Tibial nerve (tissue), 3 donors: ENCODE measurements at regions not wholly inside any gene's neighbourhood (a gene's known extent, or its start where the extent isn't known, plus 50 kb on each side); places are given as distances from the start of the nearest gene placed in this dataset.

Source experiments
- POLR2A ChIP-seq, 2 donors: fragments of 450-650 bp; IDR thresholded peaks; one replicate each; pipeline ENCODE4 v1.6.1; 2017; ENCODE audit warnings: antibody characterized with exemption in 2 of 2, mild to moderate bottlenecking in 2 of 2, moderate library complexity in 2 of 2
- TF ChIP-seq, protein P1 (sequence below), 5 experiments: fragments of 200-600 bp in 3 of 5; fragments of 450-650 bp in 2 of 5; sonication (generic) in 3 of 5; IDR thresholded peaks; one replicate each; pipeline ENCODE4 v1.5.1; 2016 to 2019; ENCODE audit warnings: antibody characterized with exemption in 5 of 5, mild to moderate bottlenecking in 3 of 5, moderate library complexity in 2 of 5

DNA sequence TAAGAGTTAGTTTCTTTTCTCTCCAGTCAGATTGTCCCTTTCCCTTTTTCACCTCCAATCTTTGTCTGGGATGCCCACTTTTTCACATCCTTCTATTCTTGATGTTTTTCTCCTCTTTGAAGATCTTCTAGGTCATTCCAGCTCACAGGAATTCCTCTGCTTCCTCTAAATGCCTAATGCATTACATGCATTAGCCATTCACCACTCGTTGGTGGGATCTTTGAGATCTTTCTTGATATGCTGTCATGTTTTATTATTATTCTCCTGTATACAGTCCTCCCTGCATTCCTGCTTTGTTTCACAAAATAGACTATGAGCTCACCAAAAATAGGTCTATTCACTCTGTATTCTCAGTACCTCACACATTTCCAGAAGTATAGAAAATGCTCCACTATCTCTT lies 129.0 kb downstream of the LYPLAL1 start:
- TF ChIP-seq, protein P1, sequence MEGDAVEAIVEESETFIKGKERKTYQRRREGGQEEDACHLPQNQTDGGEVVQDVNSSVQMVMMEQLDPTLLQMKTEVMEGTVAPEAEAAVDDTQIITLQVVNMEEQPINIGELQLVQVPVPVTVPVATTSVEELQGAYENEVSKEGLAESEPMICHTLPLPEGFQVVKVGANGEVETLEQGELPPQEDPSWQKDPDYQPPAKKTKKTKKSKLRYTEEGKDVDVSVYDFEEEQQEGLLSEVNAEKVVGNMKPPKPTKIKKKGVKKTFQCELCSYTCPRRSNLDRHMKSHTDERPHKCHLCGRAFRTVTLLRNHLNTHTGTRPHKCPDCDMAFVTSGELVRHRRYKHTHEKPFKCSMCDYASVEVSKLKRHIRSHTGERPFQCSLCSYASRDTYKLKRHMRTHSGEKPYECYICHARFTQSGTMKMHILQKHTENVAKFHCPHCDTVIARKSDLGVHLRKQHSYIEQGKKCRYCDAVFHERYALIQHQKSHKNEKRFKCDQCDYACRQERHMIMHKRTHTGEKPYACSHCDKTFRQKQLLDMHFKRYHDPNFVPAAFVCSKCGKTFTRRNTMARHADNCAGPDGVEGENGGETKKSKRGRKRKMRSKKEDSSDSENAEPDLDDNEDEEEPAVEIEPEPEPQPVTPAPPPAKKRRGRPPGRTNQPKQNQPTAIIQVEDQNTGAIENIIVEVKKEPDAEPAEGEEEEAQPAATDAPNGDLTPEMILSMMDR (IDR thresholded peaks at IDR 0.05) = no peak
- no peak for TF ChIP-seq POLR2A (IDR thresholded peaks at IDR 0.05)
